ENCODE measurements at regions not wholly inside any gene's neighbourhood (a gene's known extent, or its start where the extent isn't known, plus 50 kb on each side); places are given as distances from the start of the nearest gene placed in this dataset.

DNA sequence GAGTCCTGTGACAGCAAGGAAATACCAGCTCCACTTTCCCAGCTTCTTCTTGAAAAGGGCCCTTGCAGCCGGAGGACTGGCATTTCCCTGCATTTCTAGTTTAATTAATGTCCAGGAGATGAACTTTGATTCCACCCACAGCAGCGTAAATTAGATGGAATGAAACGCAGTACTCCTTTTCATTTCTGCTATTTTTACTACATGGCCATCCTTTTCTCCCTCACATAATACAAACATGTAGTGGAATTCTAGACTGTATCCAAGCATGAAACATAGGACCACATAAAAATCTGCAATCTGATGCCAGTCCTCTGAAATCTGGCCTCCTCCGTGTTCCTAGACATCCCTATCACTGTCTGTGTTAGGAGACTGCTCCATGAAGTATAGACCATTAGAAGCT lies 403.2 kb downstream of the NR2F2 start:
- no peak for TF ChIP-seq CTCF (IDR thresholded peaks at IDR 0.05)
- no peaks in the 10 kb centered on the region for H3K4me1 ChIP-seq
- no peak for ATAC-seq
- H3K9me3 ChIP-seq, result no peaks in the 10 kb centered on the region
- DNase-seq, result no peak
- H3K27ac ChIP-seq, result no peak overlapping the region
- H3K36me3 ChIP-seq, result no peaks in the 10 kb centered on the region
- no peak overlapping the region for H3K4me3 ChIP-seq
- no peaks in the 10 kb centered on the region for H3K27me3 ChIP-seq (ENCODE audit: low read depth)
- intact Hi-C loops (cut with DNase I), result no loop called here

GRCh38 chr15:96735632-96736240 lies 405.2 kb downstream of the NR2F2 start:
- Histone ChIP-seq H3K4me1 (no peaks in the 10 kb centered on the region), H3K36me3 (no peaks in the 10 kb centered on the region), H3K27me3 (ENCODE audit: low read depth) (no peaks in the 10 kb centered on the region), H3K9me3 (no peaks in the 10 kb centered on the region), H3K4me3 (no peak overlapping the region), H3K27ac (no peak overlapping the region)
- intact Hi-C loops (cut with DNase I), result no loop called here
- DNase-seq (no peak), ATAC-seq (no peak)
- TF ChIP-seq CTCF (IDR thresholded peaks at IDR 0.05), result no peak

- no peak for DNase-seq
- TF ChIP-seq CTCF (IDR thresholded peaks at IDR 0.05), result no peak
- H3K36me3 ChIP-seq, result no peaks in the 10 kb centered on the region
- ATAC-seq, result no peak
- H3K27me3 ChIP-seq (ENCODE audit: low read depth), result no peaks in the 10 kb centered on the region
- no peak overlapping the region for H3K4me3 ChIP-seq
- H3K4me1 ChIP-seq, result no peaks in the 10 kb centered on the region
- no peaks in the 10 kb centered on the region for H3K9me3 ChIP-seq
- intact Hi-C loops (cut with DNase I), result no loop called here
- H3K27ac ChIP-seq, result no peak overlapping the region
Measured at GRCh38 chr15:96736384-96736783, 405.9 kb downstream of the NR2F2 start.

DNA sequence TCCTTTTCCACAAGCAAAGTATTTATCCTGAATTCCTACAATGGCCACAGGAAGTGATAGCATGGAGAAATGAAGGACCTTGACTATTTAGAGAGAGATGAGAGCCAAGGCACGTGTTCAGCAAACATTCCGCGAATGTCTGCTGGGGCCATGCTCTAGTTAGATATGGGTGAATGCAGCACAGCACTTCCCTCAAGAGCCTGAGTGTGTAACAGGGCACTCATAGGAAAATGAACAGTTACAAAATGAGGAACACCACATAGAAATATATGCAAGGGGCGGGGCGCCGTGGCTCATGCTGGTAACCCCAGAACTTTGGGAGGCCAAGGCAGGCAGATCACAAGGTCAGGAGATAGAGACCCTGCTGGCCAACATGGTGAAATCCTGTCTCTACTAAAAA lies 406.9 kb downstream of the NR2F2 start:
- intact Hi-C loops (cut with DNase I), result no loop called here
- Histone ChIP-seq H3K27ac (no peak overlapping the region), H3K4me3 (no peak overlapping the region), H3K36me3 (no peaks in the 10 kb centered on the region), H3K4me1 (no peaks in the 10 kb centered on the region), H3K27me3 (ENCODE audit: low read depth) (no peaks in the 10 kb centered on the region), H3K9me3 (no peaks in the 10 kb centered on the region)
- no peak for TF ChIP-seq CTCF (IDR thresholded peaks at IDR 0.05)
- ATAC-seq (peak in 1 of 2 donors; percentile 44), DNase-seq (no peak)

- H3K27me3 ChIP-seq (ENCODE audit: low read depth), result no peaks in the 10 kb centered on the region
- H3K36me3 ChIP-seq, result no peaks in the 10 kb centered on the region
- TF ChIP-seq CTCF (IDR thresholded peaks at IDR 0.05), result no peak
- no peaks in the 10 kb centered on the region for H3K4me1 ChIP-seq
- no peak for ATAC-seq
- intact Hi-C loops (cut with DNase I), result no loop called here
- H3K9me3 ChIP-seq, result no peaks in the 10 kb centered on the region
- no peak overlapping the region for H3K4me3 ChIP-seq
- H3K27ac ChIP-seq, result no peak overlapping the region
- DNase-seq, result no peak
Measured at GRCh38 chr15:96746665-96747064, 416.2 kb downstream of the NR2F2 start.

- H3K4me3 ChIP-seq, result no peak overlapping the region
- DNase-seq (no peak), ATAC-seq (no peak)
- no peak overlapping the region for H3K27ac ChIP-seq
- TF ChIP-seq CTCF (IDR thresholded peaks at IDR 0.05), result no peak
- intact Hi-C loops (cut with DNase I), result no loop called here
- no peaks in the 10 kb centered on the region for H3K27me3 ChIP-seq (ENCODE audit: low read depth)
- no peaks in the 10 kb centered on the region for H3K36me3 ChIP-seq
- H3K9me3 ChIP-seq, result no peaks in the 10 kb centered on the region
- H3K4me1 ChIP-seq, result no peaks in the 10 kb centered on the region
Measured at GRCh38 chr15:96747291-96747690, 416.8 kb downstream of the NR2F2 start.
